PC-3 (cell line): ENCODE measurements at regions not wholly inside any gene's neighbourhood (a gene's known extent, or its start where the extent isn't known, plus 50 kb on each side); places are given as distances from the start of the nearest gene placed in this dataset.

Experiments used
- ATAC-seq: fragments of 200-7000 bp; cut with Tn5 transposase; 2 replicates; pipeline ENCODE4 v1.9.1; 2020; ENCODE audit warnings: mild to moderate bottlenecking, moderate library complexity
- BruUV-seq: library from RNA; stranded (reverse); fragments of 400-500 nt; replicated peaks from 2 replicates; lab custom pipeline; 2021; lab: Mats Ljungman, UMichigan
- CTCF ChIA-PET: fragments of 300-600 bp; sonication (Branson Sonifier 250); formaldehyde crosslinking; loops from one replicate; lab custom pipeline; 2022; ENCODE audit warnings: antibody characterized with exemption; lab: Charles Lee
- POLR2A ChIA-PET: fragments of 300-600 bp; sonication (Branson Sonifier 250); formaldehyde crosslinking; loops from one replicate; lab custom pipeline; 2022; ENCODE audit warnings: antibody characterized with exemption; ENCODE audit not compliant: unreplicated experiment; lab: Charles Lee
- DNase-seq: peaks from one replicate; pipeline ENCODE4 v3.0.0-alpha.2; 2015
- H2AFZ ChIP-seq: fragments of 300-600 bp; sonication (generic); 2 replicates; pipeline ENCODE4 v1.6.0; 2016; ENCODE audit warnings: antibody characterized with exemption, low read length
- H3F3A ChIP-seq: fragments of 300-600 bp; sonication (generic); one replicate; pipeline ENCODE4 v1.6.0; 2017; ENCODE audit warnings: antibody characterized with exemption, low read length, control low read depth, mild to moderate bottlenecking; ENCODE audit not compliant: unreplicated experiment
- H3K27ac ChIP-seq: fragments of 300-600 bp; sonication (generic); 2 replicates; pipeline ENCODE4 v1.5.1; 2016; ENCODE audit warnings: mild to moderate bottlenecking, low read length
- H3K27me3 ChIP-seq: fragments of 300-600 bp; sonication (generic); 2 replicates; pipeline ENCODE4 v1.6.1; 2016; ENCODE audit warnings: low read length, mixed read lengths
- H3K36me3 ChIP-seq: fragments of 300-600 bp; sonication (generic); 2 replicates; pipeline ENCODE4 v1.6.1; 2016; ENCODE audit warnings: low read depth, mixed run types, low read length, mixed read lengths
- H3K4me1 ChIP-seq: fragments of 300-600 bp; sonication (generic); 2 replicates; pipeline ENCODE4 v1.5.1; 2016; ENCODE audit warnings: low read length; ENCODE audit not compliant: insufficient read depth
- H3K4me2 ChIP-seq: fragments of 300-600 bp; sonication (generic); 2 replicates; pipeline ENCODE4 v1.6.0; 2016; ENCODE audit warnings: low read length
- H3K4me3 ChIP-seq: fragments of 300-600 bp; sonication (generic); 2 replicates; pipeline ENCODE4 v1.5.1; 2016; ENCODE audit warnings: mild to moderate bottlenecking, low read length, mixed read lengths
- H3K79me2 ChIP-seq: fragments of 300-600 bp; sonication (generic); 2 replicates; pipeline ENCODE4 v1.6.1; 2017; ENCODE audit warnings: low read length, mixed read lengths
- H3K9ac ChIP-seq: fragments of 300-600 bp; sonication (generic); 2 replicates; pipeline ENCODE4 v1.6.0; 2016; ENCODE audit warnings: mild to moderate bottlenecking, low read length
- H3K9me2 ChIP-seq: fragments of 300-600 bp; sonication (generic); replicated peaks from 2 replicates; pipeline ENCODE4 v1.6.1; 2016; ENCODE audit warnings: mixed run types, low read length, mixed read lengths
- H3K9me3 ChIP-seq: fragments of 300-600 bp; sonication (generic); 2 replicates; pipeline ENCODE4 v1.6.1; 2016; ENCODE audit warnings: low read length, mixed read lengths
- H4K20me1 ChIP-seq: fragments of 300-600 bp; sonication (generic); 2 replicates; pipeline ENCODE4 v1.6.1; 2016; ENCODE audit warnings: low read length, mixed read lengths
- CTCF ChIP-seq: fragments of 300-600 bp; sonication (generic); conservative IDR thresholded peaks from 2 replicates; pipeline ENCODE4 v1.5.1; 2017; ENCODE audit warnings: antibody characterized with exemption, low read depth, mild to moderate bottlenecking, low read length
- EZH2 ChIP-seq: fragments of 300-600 bp; sonication (generic); IDR thresholded peaks from one replicate; pipeline ENCODE4 v1.6.1; 2017; ENCODE audit warnings: antibody characterized with exemption, mild to moderate bottlenecking, low read length; ENCODE audit not compliant: unreplicated experiment
- EZH2phosphoT487 ChIP-seq: fragments of 300-600 bp; sonication (generic); IDR thresholded peaks from 2 replicates; pipeline ENCODE4 v1.6.1; 2018; ENCODE audit warnings: mild to moderate bottlenecking, antibody characterized with exemption, low read length, borderline replicate concordance
- intact Hi-C: fragments of 100-400 bp; cut with micrococcal nuclease; formaldehyde crosslinking; loops from 2 replicates; pipeline ENCODE4 v1.9.0; 2023

- intact Hi-C loops = no loop called here
- Histone ChIP-seq H3K9ac (no peak overlapping the region), H3K79me2 (no peaks in the 10 kb centered on the region), H3K9me2 (no peaks in the 10 kb centered on the region), H4K20me1 (no peaks in the 10 kb centered on the region), H3F3A (no peaks in the 10 kb centered on the region), H3K27me3 (no peaks in the 10 kb centered on the region), H3K4me3 (no peak overlapping the region), H3K27ac (no peak overlapping the region), H3K4me1 (no peaks in the 10 kb centered on the region), H3K36me3 (no peaks in the 10 kb centered on the region), H3K9me3 (no peaks in the 10 kb centered on the region), H3K4me2 (no peak overlapping the region), H2AFZ (no peak overlapping the region)
- ATAC-seq (no peak), DNase-seq (no peak)
- CTCF ChIA-PET = no interaction called here
- BruUV-seq = no TSS peak
- no peak for TF ChIP-seq EZH2phosphoT487
- TF ChIP-seq EZH2 = no peak
- TF ChIP-seq CTCF = no peak
- POLR2A ChIA-PET = no interaction called here
These were observed 726.9 kb downstream of the PDHA2 start for GRCh38 chr4:96566755-96567154.

GRCh38 chr4:96585304-96585703, 745.4 kb downstream of the PDHA2 start:
- Histone ChIP-seq H3K4me3 (no peak overlapping the region), H3K36me3 (no peaks in the 10 kb centered on the region), H3F3A (no peaks in the 10 kb centered on the region), H3K9me3 (no peaks in the 10 kb centered on the region), H3K27ac (no peak overlapping the region), H3K4me1 (no peaks in the 10 kb centered on the region), H4K20me1 (no peaks in the 10 kb centered on the region), H3K27me3 (no peaks in the 10 kb centered on the region), H2AFZ (no peak overlapping the region), H3K4me2 (no peak overlapping the region), H3K79me2 (no peaks in the 10 kb centered on the region), H3K9ac (no peak overlapping the region), H3K9me2 (no peaks in the 10 kb centered on the region)
- ATAC-seq = no peak
- ChIA-PET POLR2A (no interaction called here), CTCF (no interaction called here)
- intact Hi-C loops = no loop called here
- no TSS peak for BruUV-seq
- DNase-seq = no peak
- TF ChIP-seq EZH2 (no peak), CTCF (no peak), EZH2phosphoT487 (no peak)

- POLR2A ChIA-PET = no interaction called here
- H4K20me1 ChIP-seq = no peaks in the 10 kb centered on the region
- no peak; the same call in 1 of the 2 replicates for ATAC-seq
These were observed 753.5 kb downstream of the PDHA2 start for GRCh38 chr4:96593422-96593821.

More at GRCh38 chr4:96593422-96593821, 753.5 kb downstream of the PDHA2 start:
- Histone ChIP-seq H3K4me3 (no peak overlapping the region), H3K4me1 (no peaks in the 10 kb centered on the region), H3K9ac (no peak overlapping the region), H3F3A (no peaks in the 10 kb centered on the region), H3K27me3 (no peaks in the 10 kb centered on the region), H3K9me3 (no peaks in the 10 kb centered on the region), H3K9me2 (no peaks in the 10 kb centered on the region), H2AFZ (no peak overlapping the region), H3K79me2 (no peaks in the 10 kb centered on the region), H3K4me2 (no peak overlapping the region), H3K36me3 (no peaks in the 10 kb centered on the region), H3K27ac (no peak overlapping the region)
- no TSS peak for BruUV-seq
- TF ChIP-seq EZH2phosphoT487 (no peak), EZH2 (no peak), CTCF (no peak)
- CTCF ChIA-PET = no interaction called here
- DNase-seq = peak; percentile 1
- intact Hi-C loops = no loop called here
